Right lobe of liver (tissue), 4 donors: ENCODE measurements at regions not wholly inside any gene's neighbourhood (a gene's known extent, or its start where the extent isn't known, plus 50 kb on each side); places are given as distances from the start of the nearest gene placed in this dataset.

Experiments
- POLR2A ChIP-seq: fragments of 450-650 bp; IDR thresholded peaks from one replicate; pipeline ENCODE4 v1.6.1; 2017; ENCODE audit warnings: antibody characterized with exemption, mild to moderate bottlenecking
- TF ChIP-seq, protein P1 (sequence below), 4 donors: fragments of 200-600 bp in 3 of 4; fragments of 450-650 bp in 1 of 4; IDR thresholded peaks; one replicate each; pipeline versions ENCODE4 v1.5.1 to v1.8.0; 2016 to 2022; ENCODE audit warnings: antibody characterized with exemption in 4 of 4, mild to moderate bottlenecking in 2 of 4
- donor health status: DM: no; HTN: no; CAD: no.
- donor health status: DM: no; HTN: no; CAD: no.
- donor health status: DM: no; HTN: yes; CAD: no.

- TF ChIP-seq, protein P1, sequence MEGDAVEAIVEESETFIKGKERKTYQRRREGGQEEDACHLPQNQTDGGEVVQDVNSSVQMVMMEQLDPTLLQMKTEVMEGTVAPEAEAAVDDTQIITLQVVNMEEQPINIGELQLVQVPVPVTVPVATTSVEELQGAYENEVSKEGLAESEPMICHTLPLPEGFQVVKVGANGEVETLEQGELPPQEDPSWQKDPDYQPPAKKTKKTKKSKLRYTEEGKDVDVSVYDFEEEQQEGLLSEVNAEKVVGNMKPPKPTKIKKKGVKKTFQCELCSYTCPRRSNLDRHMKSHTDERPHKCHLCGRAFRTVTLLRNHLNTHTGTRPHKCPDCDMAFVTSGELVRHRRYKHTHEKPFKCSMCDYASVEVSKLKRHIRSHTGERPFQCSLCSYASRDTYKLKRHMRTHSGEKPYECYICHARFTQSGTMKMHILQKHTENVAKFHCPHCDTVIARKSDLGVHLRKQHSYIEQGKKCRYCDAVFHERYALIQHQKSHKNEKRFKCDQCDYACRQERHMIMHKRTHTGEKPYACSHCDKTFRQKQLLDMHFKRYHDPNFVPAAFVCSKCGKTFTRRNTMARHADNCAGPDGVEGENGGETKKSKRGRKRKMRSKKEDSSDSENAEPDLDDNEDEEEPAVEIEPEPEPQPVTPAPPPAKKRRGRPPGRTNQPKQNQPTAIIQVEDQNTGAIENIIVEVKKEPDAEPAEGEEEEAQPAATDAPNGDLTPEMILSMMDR (IDR thresholded peaks at IDR 0.05): no peak
- no peak for TF ChIP-seq POLR2A
Measured at GRCh38 chrX:95666056-95666455, 1018.6 kb upstream of the DIAPH2 start.
